ENCODE measurements at regions not wholly inside any gene's neighbourhood (a gene's known extent, or its start where the extent isn't known, plus 50 kb on each side); places are given as distances from the start of the nearest gene placed in this dataset.

DNA sequence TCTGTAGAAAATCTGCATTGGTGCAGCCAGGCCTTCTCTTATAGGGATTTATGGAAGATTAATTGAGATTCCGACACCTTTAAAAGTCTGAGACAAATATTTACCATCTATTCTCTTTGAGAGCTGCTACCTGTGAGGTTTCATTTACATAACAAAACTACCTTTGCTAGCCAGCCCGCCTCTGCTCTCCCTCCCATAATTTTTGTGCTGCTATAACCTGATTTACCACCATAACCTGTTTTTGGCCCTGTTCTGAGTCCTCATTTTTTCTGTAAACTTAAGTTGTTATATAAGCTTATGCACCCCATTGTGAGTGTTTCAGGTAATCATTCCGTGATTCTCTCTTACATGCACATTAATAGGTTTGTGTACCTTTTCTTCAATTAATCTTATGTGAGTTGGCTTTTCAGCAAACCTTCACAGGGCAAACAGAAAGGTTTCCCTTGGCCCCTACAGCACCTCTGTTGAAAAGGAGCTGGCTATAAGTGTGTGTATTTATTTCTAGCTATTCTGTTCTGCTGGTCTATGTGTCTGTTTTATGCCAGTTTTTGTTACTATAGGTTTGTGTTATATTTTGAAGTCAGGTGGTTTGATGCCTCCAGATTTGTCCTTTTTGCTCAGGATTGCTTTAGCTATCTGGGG, 114.9 kb upstream of the XIRP2 start (continued):
- TF ChIP-seq, protein P1, sequence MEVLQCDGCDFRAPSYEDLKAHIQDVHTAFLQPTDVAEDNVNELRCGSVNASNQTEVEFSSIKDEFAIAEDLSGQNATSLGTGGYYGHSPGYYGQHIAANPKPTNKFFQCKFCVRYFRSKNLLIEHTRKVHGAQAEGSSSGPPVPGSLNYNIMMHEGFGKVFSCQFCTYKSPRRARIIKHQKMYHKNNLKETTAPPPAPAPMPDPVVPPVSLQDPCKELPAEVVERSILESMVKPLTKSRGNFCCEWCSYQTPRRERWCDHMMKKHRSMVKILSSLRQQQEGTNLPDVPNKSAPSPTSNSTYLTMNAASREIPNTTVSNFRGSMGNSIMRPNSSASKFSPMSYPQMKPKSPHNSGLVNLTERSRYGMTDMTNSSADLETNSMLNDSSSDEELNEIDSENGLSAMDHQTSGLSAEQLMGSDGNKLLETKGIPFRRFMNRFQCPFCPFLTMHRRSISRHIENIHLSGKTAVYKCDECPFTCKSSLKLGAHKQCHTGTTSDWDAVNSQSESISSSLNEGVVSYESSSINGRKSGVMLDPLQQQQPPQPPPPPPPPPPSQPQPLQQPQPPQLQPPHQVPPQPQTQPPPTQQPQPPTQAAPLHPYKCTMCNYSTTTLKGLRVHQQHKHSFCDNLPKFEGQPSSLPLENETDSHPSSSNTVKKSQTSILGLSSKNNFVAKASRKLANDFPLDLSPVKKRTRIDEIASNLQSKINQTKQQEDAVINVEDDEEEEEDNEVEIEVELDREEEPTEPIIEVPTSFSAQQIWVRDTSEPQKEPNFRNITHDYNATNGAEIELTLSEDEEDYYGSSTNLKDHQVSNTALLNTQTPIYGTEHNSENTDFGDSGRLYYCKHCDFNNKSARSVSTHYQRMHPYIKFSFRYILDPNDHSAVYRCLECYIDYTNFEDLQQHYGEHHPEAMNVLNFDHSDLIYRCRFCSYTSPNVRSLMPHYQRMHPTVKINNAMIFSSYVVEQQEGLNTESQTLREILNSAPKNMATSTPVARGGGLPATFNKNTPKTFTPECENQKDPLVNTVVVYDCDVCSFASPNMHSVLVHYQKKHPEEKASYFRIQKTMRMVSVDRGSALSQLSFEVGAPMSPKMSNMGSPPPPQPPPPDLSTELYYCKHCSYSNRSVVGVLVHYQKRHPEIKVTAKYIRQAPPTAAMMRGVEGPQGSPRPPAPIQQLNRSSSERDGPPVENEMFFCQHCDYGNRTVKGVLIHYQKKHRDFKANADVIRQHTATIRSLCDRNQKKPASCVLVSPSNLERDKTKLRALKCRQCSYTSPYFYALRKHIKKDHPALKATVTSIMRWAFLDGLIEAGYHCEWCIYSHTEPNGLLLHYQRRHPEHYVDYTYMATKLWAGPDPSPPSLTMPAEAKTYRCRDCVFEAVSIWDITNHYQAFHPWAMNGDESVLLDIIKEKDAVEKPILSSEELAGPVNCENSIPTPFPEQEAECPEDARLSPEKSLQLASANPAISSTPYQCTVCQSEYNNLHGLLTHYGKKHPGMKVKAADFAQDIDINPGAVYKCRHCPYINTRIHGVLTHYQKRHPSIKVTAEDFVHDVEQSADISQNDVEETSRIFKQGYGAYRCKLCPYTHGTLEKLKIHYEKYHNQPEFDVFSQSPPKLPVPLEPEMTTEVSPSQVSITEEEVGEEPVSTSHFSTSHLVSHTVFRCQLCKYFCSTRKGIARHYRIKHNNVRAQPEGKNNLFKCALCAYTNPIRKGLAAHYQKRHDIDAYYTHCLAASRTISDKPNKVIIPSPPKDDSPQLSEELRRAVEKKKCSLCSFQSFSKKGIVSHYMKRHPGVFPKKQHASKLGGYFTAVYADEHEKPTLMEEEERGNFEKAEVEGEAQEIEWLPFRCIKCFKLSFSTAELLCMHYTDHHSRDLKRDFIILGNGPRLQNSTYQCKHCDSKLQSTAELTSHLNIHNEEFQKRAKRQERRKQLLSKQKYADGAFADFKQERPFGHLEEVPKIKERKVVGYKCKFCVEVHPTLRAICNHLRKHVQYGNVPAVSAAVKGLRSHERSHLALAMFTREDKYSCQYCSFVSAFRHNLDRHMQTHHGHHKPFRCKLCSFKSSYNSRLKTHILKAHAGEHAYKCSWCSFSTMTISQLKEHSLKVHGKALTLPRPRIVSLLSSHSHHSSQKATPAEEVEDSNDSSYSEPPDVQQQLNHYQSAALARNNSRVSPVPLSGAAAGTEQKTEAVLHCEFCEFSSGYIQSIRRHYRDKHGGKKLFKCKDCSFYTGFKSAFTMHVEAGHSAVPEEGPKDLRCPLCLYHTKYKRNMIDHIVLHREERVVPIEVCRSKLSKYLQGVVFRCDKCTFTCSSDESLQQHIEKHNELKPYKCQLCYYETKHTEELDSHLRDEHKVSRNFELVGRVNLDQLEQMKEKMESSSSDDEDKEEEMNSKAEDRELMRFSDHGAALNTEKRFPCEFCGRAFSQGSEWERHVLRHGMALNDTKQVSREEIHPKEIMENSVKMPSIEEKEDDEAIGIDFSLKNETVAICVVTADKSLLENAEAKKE (CRISPR knock-in tag; IDR thresholded peaks at IDR 0.05): no peak
- TF ChIP-seq CTCF (conservative IDR thresholded peaks at IDR 0.05; ENCODE audit: low read depth in 2 of 2): no peak

DNA sequence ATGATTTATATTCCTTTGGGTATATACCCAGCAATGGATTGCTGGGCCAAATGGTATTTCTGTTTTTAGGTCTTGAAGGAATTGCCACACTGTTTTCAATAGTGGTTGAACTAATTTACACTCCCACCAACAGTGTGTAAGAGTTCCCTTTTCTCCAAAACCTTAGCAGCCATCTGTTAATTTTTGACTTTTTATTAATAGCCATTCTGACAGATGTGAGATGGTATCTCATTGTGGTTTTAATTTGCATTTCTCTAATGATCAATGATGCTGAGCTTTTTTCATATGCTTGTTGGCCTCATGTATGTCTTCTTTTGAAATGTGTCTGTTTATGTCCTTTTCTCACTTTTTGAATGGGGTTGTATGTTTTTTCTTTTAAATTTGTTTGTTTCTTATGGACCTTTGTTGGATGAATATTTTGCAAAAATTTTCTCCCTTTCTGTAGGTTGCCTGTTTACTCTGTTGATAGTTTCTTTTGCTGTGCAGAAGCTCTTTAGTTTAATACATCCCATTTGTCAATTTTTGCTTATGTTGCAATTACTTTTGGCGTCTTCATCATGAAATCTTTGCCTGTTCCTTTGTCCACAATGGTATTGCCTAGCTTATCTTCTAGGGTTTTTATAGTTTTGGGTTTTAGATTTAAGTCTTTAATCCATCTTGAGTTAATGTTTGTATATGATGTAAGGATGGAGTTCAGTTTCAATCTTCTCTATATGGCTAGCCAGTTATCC, 119.7 kb upstream of the XIRP2 start:
- H3K4me1 Mint-ChIP-seq: peaks cover 44% of the 10 kb centered on the region
- ATAC-seq (no peak), DNase-seq (ENCODE audit: low spot score) (no peak)
- no peak overlapping the region for H3K4me2 ChIP-seq
- no peak overlapping the region for H3K4me3 ChIP-seq
- no peak overlapping the region for H3K27ac Mint-ChIP-seq
- no peak overlapping the region for H2AFZ ChIP-seq
- H3K36me3 ChIP-seq (ENCODE audit: insufficient read depth): no peaks in the 10 kb centered on the region
- H3K27ac ChIP-seq (ENCODE audit: low read depth): no peak overlapping the region
- no peaks in the 10 kb centered on the region; the same call in 1 of the 3 replicates for H3K9me3 Mint-ChIP-seq
- no peaks in the 10 kb centered on the region for H3K27me3 ChIP-seq (ENCODE audit: insufficient read depth)
- peaks cover 12% of the 10 kb centered on the region; the same call in 1 of the 3 replicates for H3K36me3 Mint-ChIP-seq (ENCODE audit: low read depth)
- no peaks in the 10 kb centered on the region for H4K20me1 ChIP-seq (replicated peaks; ENCODE audit: insufficient read depth)
- peaks cover 48% of the 10 kb centered on the region for H3K4me1 ChIP-seq (ENCODE audit: insufficient read depth)
- H3F3A ChIP-seq (replicated peaks; ENCODE audit: low read depth): no peaks in the 10 kb centered on the region
- H3K9me2 ChIP-seq (ENCODE audit: insufficient read depth): no peaks in the 10 kb centered on the region
- no peaks in the 10 kb centered on the region for H3K79me2 ChIP-seq (replicated peaks; ENCODE audit: insufficient read depth)
- H3K27me3 Mint-ChIP-seq (ENCODE audit: insufficient read depth, low read depth, poor library complexity): peaks cover 2% of the 10 kb centered on the region
- H3K4me3 Mint-ChIP-seq: no peak overlapping the region
- TF ChIP-seq STAT1 (IDR thresholded peaks at IDR 0.05; ENCODE audit: unreplicated experiment) (no peak), EZH2phosphoT487 (IDR thresholded peaks at IDR 0.05; ENCODE audit: unreplicated experiment) (no peak), CREB1 (CRISPR knock-in tag; IDR thresholded peaks at IDR 0.05; ENCODE audit: low read depth) (no peak), EZH2 (IDR thresholded peaks at IDR 0.05; ENCODE audit: low read depth, unreplicated experiment) (no peak), JUNB (IDR thresholded peaks at IDR 0.05; ENCODE audit: unreplicated experiment) (no peak), CTCF (conservative IDR thresholded peaks at IDR 0.05; ENCODE audit: low read depth in 2 of 2) (no peak), ZNF331 (CRISPR knock-in tag; IDR thresholded peaks at IDR 0.05; ENCODE audit: low read depth) (no peak)
- TF ChIP-seq, protein P2, sequence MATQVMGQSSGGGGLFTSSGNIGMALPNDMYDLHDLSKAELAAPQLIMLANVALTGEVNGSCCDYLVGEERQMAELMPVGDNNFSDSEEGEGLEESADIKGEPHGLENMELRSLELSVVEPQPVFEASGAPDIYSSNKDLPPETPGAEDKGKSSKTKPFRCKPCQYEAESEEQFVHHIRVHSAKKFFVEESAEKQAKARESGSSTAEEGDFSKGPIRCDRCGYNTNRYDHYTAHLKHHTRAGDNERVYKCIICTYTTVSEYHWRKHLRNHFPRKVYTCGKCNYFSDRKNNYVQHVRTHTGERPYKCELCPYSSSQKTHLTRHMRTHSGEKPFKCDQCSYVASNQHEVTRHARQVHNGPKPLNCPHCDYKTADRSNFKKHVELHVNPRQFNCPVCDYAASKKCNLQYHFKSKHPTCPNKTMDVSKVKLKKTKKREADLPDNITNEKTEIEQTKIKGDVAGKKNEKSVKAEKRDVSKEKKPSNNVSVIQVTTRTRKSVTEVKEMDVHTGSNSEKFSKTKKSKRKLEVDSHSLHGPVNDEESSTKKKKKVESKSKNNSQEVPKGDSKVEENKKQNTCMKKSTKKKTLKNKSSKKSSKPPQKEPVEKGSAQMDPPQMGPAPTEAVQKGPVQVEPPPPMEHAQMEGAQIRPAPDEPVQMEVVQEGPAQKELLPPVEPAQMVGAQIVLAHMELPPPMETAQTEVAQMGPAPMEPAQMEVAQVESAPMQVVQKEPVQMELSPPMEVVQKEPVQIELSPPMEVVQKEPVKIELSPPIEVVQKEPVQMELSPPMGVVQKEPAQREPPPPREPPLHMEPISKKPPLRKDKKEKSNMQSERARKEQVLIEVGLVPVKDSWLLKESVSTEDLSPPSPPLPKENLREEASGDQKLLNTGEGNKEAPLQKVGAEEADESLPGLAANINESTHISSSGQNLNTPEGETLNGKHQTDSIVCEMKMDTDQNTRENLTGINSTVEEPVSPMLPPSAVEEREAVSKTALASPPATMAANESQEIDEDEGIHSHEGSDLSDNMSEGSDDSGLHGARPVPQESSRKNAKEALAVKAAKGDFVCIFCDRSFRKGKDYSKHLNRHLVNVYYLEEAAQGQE (IDR thresholded peaks at IDR 0.05; ENCODE audit: unreplicated experiment): no peak

Measured in GM23338 (cell line).